CD4-positive, alpha-beta T cell treated with Interleukin-4 for 1 hour (primary cell): ENCODE measurements at regions not wholly inside any gene's neighbourhood (a gene's known extent, or its start where the extent isn't known, plus 50 kb on each side); places are given as distances from the start of the nearest gene placed in this dataset.

Experiments
- DNase-seq, 2 donors: peaks; one replicate each; pipeline ENCODE4 v3.0.0-alpha.2; 2020 to 2022

DNA sequence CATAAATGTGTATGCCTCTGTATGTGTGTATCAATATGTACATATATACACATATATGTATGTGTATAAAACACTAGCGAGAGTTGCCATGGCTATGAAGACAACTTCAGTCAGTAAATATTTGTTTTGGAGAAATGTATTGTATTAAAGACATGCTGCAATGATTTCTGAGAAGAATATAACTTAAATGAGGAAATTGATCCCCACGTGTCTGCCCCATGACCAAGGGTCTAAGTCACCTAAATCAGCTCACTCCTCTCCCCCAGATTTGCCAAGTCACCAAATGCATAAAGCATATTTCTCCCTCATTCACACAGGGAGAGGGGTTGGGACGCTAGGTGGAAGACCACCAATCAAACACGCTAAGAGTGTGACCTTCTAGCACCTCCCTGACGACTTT, 58.3 kb upstream of the LYST start:
- no peak for DNase-seq

DNA sequence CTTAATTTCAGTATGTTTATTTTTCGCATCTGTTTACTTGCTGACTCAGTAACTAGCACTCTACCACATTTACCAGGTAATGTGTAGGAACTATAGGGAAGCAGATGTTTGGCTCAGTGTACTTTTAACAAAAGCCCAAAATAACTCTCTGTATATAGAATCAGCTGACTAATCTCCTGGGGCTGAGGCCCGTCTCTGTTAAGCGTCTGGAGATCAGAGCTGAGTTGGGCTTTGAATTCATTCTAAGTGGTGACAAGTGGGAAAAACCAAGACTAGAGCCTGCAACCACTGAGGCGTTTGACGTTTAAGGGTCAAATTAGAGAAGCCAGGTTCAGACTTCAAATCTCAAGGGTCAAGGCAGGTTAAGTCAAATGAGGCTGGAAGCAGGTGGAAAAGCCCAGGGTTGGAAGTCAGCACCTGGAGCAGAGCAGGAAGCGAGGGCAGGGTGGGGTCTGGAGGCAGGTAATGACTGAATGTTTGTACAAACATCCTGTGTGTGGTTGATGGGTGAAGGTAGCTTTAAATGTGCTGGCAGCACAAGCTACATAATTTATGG, 56.8 kb upstream of the LYST start:
- DNase-seq: peak in 1 of 2 donors; percentile 41

DNA sequence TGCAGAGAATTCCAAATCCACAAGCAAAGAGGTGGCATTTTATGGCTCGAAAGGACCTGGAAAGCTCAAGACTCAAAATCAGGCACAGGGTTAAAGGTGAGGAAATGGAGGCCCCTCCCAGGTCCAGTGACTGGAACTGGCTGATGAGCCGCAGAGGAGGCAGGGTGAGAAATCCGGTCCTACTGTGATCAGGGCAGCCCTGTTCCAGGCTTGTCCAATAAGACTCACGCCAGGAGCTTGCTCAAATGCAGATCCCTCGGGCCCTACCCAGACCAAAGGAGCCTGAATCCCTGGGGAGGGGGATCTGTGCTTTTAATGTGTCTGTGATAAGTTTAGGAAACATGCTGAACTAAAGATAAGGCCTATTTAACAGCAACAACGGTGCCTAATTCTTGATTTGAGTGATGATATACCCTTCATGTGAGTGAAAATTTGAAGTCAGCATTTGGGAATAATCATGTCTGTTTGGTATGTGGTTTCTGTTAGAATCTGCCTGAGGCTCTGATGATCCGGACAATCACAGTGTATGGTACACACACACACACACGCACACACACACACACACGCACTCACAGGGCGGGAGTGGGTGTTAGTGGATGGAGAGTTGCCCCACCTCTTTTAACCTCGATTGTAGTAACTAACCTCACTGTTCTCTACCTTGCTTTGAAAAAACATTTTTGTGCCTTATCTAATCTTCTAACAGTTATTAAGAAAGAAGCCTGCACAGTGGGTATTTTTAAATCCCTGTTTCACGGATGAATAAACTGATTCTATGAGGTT, 54.1 kb upstream of the LYST start:
- no peak for DNase-seq

DNA sequence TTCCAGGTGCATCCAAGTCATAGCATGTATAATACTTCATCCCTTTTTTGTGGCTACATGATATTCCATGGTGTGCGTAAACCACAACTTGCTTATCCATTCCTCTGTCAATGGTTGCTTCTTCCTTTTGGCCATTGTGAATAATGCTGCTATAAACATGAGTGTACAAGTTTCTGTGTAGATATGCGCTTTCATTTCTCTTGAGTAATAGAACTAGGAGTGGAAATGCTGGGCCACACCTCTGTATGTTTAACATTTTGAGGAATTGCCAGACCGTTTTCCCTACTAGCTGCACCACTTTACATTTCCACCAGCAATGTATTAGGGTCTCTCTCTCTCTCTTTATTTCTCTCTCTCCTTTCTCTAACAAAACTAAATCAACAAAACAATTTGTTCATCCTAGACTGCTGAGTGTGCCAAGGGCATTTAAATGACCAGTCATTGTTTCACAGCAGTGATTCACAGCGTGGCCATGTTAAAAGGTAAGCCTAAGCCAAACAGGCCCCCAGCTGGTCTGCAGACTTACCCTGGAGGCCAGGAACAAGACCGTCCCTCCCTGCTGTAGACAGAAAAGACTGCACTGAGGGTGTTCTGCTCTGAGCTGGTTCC, 53.2 kb upstream of the LYST start:
- no peak for DNase-seq

DNA sequence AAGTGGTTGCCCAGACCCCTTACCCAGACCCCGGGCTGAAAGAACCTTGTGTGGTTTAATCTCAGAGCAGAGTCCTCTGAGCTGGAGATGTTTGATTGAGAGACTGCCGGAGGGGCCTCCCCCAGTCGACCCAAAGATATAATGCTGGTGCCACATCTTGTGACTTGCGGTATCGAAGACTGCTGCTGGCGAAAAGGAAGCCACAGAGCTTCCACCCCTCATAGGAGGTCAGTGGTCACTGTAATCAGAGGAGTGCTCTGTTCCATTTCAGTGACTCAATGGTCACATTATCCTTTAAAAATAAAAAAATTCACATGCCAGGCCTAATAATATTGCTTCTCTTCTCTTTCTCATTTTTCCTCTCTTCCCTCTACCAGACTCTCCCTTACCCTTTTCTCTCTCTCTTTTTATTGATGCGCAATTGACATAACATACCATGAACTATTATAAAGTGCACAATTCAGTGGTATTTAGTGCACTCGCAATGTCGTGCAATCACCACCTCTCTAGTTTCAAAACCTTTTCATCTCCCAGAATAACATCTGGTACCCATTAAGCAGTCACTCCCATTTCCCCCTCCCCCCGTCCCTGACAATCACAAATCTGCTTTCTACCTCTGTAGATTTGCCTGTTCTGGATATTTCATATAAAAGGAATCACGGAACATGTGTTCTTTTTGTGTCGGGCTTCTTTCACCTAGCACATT, 52.6 kb upstream of the LYST start:
- no peak for DNase-seq

DNA sequence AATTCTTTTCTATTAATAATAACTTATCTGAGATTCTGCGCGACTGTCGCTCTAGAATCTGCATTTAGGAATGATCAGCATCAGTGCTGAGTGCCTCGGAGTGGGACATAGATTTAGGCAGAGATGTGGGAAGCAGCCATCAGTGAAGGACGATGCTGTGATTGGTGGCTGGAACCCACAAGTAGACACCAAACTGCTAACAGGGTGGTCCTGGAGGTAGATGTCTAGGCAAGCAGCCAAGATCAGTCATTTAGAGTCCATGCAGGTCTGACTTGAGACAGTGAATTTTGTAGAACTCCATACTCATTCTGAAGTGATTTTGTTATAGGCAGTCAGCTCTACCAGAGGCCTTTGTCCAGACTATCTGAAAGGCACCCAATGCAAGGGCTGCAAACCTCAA, 51.8 kb upstream of the LYST start:
- DNase-seq: no peak

DNA sequence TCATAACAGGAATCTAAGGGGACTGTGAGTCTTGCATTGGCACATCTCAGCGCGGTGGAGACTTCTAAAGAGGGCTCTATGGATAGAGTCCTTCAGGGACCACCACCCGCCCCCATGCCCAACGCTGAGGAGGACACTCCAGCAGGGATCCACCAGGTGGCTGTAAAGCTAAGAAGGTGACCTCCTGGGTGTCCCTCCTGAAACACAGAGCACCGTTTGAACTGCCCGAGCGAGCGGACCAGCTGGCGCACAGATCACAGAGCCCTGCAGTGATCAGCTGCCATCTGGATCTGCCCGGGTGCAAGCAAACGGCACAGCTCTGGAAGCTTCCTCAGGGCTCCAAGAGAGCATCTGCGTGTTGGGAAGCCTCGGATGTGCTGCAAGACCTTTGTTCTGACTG, 51.3 kb upstream of the LYST start:
- no peak for DNase-seq

DNA sequence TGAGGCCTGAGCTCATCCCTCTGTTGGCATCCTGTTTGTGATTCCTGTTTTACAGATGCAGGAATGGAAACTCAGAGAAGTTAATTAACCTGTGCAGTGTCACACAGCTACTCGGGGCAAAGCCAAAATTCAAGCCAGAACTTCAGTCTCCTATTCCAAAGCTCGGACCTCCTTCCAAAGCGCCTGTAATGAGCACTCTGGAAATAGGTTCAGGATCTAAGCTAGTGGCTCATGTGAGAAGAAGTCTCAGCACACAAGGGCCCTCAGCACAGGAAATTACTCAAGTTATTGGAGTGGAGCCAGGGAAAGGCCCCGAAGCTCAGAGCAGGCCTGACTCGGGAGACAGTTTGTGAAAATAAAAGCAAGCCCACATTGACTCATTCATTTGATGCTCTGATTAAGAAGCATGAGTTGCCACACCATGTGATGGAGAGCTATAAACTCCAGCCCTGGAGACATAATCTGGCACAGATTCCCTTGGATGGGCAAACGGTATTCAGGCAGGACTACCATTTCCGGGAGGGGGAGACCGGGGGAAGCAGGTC, 50.6 kb upstream of the LYST start:
- peak; percentile 65 to 74 for DNase-seq
